Lower lobe of right lung (tissue), 2 donors: ENCODE measurements at regions not wholly inside any gene's neighbourhood (a gene's known extent, or its start where the extent isn't known, plus 50 kb on each side); places are given as distances from the start of the nearest gene placed in this dataset.
A peak's percentile ranks its signal among the peaks of the same experiment; 100 is the strongest.

Experiments
- ATAC-seq, 2 donors: fragments of 200-7000 bp; cut with Tn5 transposase; one replicate each; pipeline ENCODE4 v1.9.1; 2020 to 2022; ENCODE audit warnings: mild to moderate bottlenecking in 2 of 2, moderate library complexity in 2 of 2
- DNase-seq: peaks from one replicate; pipeline ENCODE4 v3.0.0-alpha.2; 2020
- H3K27ac ChIP-seq: fragments of 200-600 bp; one replicate; pipeline ENCODE4 v1.8.0; 2022
- H3K27me3 ChIP-seq: fragments of 200-600 bp; one replicate; pipeline ENCODE4 v1.8.0; 2022; ENCODE audit warnings: low read depth
- H3K36me3 ChIP-seq: fragments of 200-600 bp; one replicate; pipeline ENCODE4 v1.8.0; 2022; ENCODE audit warnings: mild to moderate bottlenecking
- H3K4me1 ChIP-seq: fragments of 200-600 bp; one replicate; pipeline ENCODE4 v1.8.0; 2022
- H3K4me3 ChIP-seq: fragments of 200-600 bp; one replicate; pipeline ENCODE4 v1.8.0; 2022; ENCODE audit warnings: mild to moderate bottlenecking
- H3K9me3 ChIP-seq: fragments of 200-600 bp; one replicate; pipeline ENCODE4 v1.8.0; 2022
- intact Hi-C: fragments of 100-400 bp; cut with DNase I; formaldehyde crosslinking; loops from one replicate; pipeline ENCODE4 v1.11.0; 2022
- TF ChIP-seq, protein P1 (sequence below): fragments of 200-600 bp; IDR thresholded peaks from one replicate; pipeline ENCODE4 v1.8.0; 2022; ENCODE audit warnings: antibody characterized with exemption, mild to moderate bottlenecking
- donor health status: DM: no; HTN: yes; CAD: no; lungs with severe emphysema.

DNA sequence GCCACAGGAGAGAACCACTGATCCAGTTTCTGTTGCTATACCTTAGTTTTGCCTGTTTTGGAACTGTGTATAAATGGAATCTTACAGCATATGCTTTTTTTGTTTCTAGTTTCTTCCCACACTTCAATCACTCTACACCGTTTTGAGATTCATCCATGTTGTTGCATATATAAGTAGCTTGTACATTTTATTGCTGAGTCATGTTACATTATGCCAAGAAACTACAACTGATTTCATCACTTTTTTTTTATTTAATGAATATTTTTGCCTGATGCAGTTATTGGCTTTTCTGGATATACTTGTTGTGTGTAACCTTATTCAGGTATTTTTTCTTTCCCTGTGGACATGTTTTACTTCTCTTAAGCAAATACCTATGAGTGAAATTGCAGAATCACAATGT lies 1135.9 kb downstream of the RAPGEF2 start:
- no peaks in the 10 kb centered on the region for H3K36me3 ChIP-seq
- DNase-seq (no peak), ATAC-seq (no peak)
- H3K4me3 ChIP-seq = no peak overlapping the region
- H3K9me3 ChIP-seq = peaks cover 3% of the 10 kb centered on the region
- no peaks in the 10 kb centered on the region for H3K27me3 ChIP-seq
- H3K4me1 ChIP-seq = no peaks in the 10 kb centered on the region
- TF ChIP-seq, protein P1, sequence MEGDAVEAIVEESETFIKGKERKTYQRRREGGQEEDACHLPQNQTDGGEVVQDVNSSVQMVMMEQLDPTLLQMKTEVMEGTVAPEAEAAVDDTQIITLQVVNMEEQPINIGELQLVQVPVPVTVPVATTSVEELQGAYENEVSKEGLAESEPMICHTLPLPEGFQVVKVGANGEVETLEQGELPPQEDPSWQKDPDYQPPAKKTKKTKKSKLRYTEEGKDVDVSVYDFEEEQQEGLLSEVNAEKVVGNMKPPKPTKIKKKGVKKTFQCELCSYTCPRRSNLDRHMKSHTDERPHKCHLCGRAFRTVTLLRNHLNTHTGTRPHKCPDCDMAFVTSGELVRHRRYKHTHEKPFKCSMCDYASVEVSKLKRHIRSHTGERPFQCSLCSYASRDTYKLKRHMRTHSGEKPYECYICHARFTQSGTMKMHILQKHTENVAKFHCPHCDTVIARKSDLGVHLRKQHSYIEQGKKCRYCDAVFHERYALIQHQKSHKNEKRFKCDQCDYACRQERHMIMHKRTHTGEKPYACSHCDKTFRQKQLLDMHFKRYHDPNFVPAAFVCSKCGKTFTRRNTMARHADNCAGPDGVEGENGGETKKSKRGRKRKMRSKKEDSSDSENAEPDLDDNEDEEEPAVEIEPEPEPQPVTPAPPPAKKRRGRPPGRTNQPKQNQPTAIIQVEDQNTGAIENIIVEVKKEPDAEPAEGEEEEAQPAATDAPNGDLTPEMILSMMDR = no peak
- intact Hi-C loops = no loop called here
- no peak overlapping the region for H3K27ac ChIP-seq

DNA sequence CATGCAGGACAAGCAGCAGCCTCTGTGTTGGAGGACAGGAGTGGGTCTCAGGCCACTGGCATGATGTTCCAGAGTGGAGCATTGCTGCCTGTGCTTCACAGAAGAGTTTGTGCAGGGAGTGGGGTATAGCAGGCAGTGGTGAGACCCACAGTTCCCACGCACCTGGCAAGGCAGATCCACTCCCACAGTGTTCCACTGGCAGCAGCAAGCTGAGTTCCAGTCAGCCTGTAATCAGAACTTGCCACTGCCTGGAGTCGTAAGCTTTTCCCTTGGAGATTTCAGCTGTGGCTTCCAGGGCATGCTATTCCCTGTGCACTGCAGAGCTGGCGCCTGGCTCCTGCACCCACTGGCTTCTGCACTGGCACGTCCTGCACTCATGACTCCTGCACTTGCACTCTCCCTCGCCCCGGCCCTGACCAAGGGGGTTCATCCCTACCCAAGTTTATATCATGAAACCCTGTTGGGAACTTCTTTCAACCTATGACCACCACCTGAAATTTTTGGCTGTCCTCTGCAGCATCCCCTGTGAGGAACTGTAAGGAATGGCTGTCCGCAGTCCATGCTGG lies 1144.3 kb downstream of the RAPGEF2 start:
- ATAC-seq (peak in 1 of 2 donors; percentile 19), DNase-seq (peak; percentile 36)
- TF ChIP-seq, protein P1 = no peak
- H3K4me1 ChIP-seq = no peaks in the 10 kb centered on the region
- no peaks in the 10 kb centered on the region for H3K36me3 ChIP-seq
- H3K27ac ChIP-seq = no peak overlapping the region
- intact Hi-C loops = no loop called here
- no peaks in the 10 kb centered on the region for H3K27me3 ChIP-seq
- no peak overlapping the region for H3K4me3 ChIP-seq
- H3K9me3 ChIP-seq = no peaks in the 10 kb centered on the region

DNA sequence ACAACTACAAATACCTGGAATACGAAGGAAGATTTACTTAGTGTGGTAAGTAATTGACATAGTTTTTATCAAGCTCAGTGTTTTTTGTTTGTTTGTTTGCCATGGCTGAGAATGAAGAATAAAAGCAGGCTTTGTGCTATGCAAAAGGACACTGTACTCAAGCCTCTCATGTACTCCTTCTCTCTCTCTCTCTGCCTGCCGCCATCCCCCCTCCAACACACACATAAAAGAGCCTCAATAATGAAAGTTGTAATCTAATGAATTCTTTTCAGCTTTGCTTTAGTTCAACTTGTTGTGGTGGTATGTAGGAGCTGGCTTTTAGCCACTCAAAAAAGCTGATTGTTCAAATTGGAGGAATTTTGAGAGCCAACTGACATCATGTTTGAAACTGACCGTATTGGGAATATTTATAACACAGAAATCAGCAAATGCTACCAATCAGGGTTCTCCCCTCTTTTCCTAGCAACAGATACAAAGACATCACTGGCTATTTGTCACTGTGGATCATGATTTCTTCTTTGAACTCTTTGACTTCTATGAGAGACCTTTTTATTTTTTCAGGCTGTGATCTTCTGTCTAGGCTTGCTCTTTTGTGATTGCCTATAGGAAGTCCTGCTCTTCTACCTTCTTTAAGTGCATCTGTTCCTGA lies 1148.8 kb downstream of the RAPGEF2 start:
- H3K27me3 ChIP-seq = no peaks in the 10 kb centered on the region

DNA sequence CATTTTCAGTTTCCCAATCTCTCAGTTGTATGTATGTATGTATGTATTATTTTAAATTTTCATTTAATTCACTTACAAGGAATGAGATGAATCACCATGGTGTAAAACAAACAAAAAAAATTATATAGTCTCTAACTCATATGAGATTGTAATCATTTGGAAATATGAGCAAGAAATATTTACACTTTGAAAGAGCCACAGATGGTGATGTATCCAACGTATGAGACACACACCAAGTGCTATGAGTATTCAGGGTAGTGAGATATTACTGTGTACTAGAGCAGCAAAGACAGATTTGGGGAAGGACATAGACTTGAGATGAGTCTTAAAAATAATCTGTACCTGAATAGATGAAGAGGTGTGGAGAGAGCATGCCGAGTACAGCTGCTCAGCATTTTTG lies 1154.4 kb downstream of the RAPGEF2 start:
- TF ChIP-seq, protein P1 = no peak
- DNase-seq (no peak), ATAC-seq (no peak)
- peaks cover 6% of the 10 kb centered on the region for H3K9me3 ChIP-seq
- no peaks in the 10 kb centered on the region for H3K27me3 ChIP-seq
- no peak overlapping the region for H3K4me3 ChIP-seq
- intact Hi-C loops = no loop called here
- H3K27ac ChIP-seq = no peak overlapping the region
- no peaks in the 10 kb centered on the region for H3K4me1 ChIP-seq
- H3K36me3 ChIP-seq = no peaks in the 10 kb centered on the region

More for the DNA sequence above, 1148.8 kb downstream of the RAPGEF2 start:
- H3K27ac ChIP-seq = no peak overlapping the region
- H3K36me3 ChIP-seq = no peaks in the 10 kb centered on the region
- ATAC-seq (no peak), DNase-seq (no peak)
- intact Hi-C loops = no loop called here
- H3K4me1 ChIP-seq = no peaks in the 10 kb centered on the region
- H3K4me3 ChIP-seq = no peak overlapping the region
- TF ChIP-seq, protein P1 = no peak
- H3K9me3 ChIP-seq = peaks cover 6% of the 10 kb centered on the region

DNA sequence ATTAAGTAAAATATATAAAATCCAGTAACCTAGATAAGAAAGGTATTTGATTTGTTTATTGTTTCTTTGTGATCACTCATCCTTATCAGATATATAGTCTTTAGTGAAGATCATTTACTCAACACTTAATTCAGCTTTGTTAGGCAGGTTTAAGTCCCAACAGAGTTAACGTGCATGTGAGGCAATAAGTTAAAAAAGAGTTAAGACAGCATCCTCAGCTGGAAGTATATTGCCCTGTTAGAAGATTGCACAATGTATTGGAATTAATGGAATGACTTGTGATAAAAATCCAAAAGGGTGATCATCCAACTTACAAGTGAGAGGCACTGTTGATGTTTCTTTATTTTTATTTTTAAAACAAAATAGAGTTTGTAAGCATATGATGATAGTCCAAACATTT lies 1162.1 kb downstream of the RAPGEF2 start:
- Histone ChIP-seq H3K9me3 (no peaks in the 10 kb centered on the region), H3K27me3 (no peaks in the 10 kb centered on the region), H3K36me3 (no peaks in the 10 kb centered on the region), H3K4me1 (no peaks in the 10 kb centered on the region), H3K4me3 (no peak overlapping the region), H3K27ac (no peak overlapping the region)
- intact Hi-C loops = no loop called here
- ATAC-seq = no peak
- DNase-seq = no peak
- TF ChIP-seq, protein P1 = no peak
